ENCODE measurements at regions not wholly inside any gene's neighbourhood (a gene's known extent, or its start where the extent isn't known, plus 50 kb on each side); places are given as distances from the start of the nearest gene placed in this dataset.

DNA sequence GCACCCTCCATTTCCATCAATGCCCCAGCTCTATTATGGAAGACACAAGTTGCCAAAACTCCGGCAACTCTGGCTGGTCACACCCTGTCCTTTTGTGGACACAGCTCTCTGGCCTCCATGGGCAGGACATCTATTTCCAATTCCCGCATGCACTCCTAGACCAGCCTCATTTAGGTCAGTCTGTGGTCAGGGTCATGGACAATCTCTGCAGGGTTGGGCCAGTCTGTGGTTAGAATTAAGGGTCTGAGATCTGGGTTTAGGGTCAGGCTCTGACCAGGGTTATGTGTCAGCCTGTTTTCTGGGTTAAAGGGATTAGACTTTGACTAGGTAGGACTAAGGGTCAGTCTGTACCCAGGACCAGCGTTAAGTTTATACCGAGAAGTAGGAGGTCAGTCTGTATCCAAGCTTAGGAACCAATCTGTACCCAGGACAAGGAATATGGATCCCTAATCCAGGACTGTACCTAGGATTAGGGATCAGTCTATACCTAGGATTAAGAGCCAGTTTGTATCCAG is 82.4 kb downstream of the VEGFA start:
- Histone ChIP-seq H3K4me1 (ENCODE audit: control insufficient read depth in 1 of 2, insufficient read depth in 2 of 2, low read length in 2 of 2) (no peaks in the 10 kb centered on the region), H3K36me3 (replicated peaks in 1 of 2; ENCODE audit: control insufficient read depth in 1 of 2, insufficient read depth in 2 of 2, low read length in 2 of 2) (no peaks in the 10 kb centered on the region), H4K20me1 (ENCODE audit: insufficient read depth, low read length) (no peaks in the 10 kb centered on the region), H3K9ac (ENCODE audit: insufficient read depth, low read length, poor library complexity, severe bottlenecking) (no peak overlapping the region), H3K79me2 (ENCODE audit: insufficient read depth, low read length) (no peaks in the 10 kb centered on the region), H3K27me3 (ENCODE audit: control insufficient read depth in 2 of 2, insufficient read depth in 2 of 2, low read length in 2 of 2) (no peaks in the 10 kb centered on the region), H2AFZ (ENCODE audit: insufficient read depth, low read depth, low read length, poor library complexity, severe bottlenecking) (no peak overlapping the region), H3K4me2 (replicated peaks; ENCODE audit: extremely low read depth, low read length, poor library complexity, severe bottlenecking) (no peak overlapping the region), H3K4me3 (replicated peaks in 1 of 3; ENCODE audit: low read depth in 2 of 3, low read length in 3 of 3) (no peak overlapping the region), H3K27ac (ENCODE audit: low read depth in 1 of 2, low read length in 2 of 2) (no peak overlapping the region), H3K9me3 (replicated peaks in 1 of 2; ENCODE audit: control insufficient read depth in 1 of 2, insufficient read depth in 1 of 2, low read length in 2 of 2) (no peaks in the 10 kb centered on the region)
- Mint-ChIP-seq H3K9me3 (no peaks in the 10 kb centered on the region), H3K4me3 (no peak overlapping the region), H3K36me3 (no peaks in the 10 kb centered on the region), H3K27ac (no peak overlapping the region), H3K4me1 (peaks cover 8% of the 10 kb centered on the region), H3K27me3 (ENCODE audit: low read depth in 3 of 3) (peaks cover 3 to 4% (median 4%) of the 10 kb centered on the region in 3 donors)
- intact Hi-C loops (cut with micrococcal nuclease) = no loop called here
- WGBS (ENCODE audit: insufficient coverage) = 100% methylated on average over 4 of the region's 4 CpGs
- DNase-seq = no peak
- TF ChIP-seq, protein P1, sequence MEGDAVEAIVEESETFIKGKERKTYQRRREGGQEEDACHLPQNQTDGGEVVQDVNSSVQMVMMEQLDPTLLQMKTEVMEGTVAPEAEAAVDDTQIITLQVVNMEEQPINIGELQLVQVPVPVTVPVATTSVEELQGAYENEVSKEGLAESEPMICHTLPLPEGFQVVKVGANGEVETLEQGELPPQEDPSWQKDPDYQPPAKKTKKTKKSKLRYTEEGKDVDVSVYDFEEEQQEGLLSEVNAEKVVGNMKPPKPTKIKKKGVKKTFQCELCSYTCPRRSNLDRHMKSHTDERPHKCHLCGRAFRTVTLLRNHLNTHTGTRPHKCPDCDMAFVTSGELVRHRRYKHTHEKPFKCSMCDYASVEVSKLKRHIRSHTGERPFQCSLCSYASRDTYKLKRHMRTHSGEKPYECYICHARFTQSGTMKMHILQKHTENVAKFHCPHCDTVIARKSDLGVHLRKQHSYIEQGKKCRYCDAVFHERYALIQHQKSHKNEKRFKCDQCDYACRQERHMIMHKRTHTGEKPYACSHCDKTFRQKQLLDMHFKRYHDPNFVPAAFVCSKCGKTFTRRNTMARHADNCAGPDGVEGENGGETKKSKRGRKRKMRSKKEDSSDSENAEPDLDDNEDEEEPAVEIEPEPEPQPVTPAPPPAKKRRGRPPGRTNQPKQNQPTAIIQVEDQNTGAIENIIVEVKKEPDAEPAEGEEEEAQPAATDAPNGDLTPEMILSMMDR (IDR thresholded peaks at IDR 0.05) = no peak

DNA sequence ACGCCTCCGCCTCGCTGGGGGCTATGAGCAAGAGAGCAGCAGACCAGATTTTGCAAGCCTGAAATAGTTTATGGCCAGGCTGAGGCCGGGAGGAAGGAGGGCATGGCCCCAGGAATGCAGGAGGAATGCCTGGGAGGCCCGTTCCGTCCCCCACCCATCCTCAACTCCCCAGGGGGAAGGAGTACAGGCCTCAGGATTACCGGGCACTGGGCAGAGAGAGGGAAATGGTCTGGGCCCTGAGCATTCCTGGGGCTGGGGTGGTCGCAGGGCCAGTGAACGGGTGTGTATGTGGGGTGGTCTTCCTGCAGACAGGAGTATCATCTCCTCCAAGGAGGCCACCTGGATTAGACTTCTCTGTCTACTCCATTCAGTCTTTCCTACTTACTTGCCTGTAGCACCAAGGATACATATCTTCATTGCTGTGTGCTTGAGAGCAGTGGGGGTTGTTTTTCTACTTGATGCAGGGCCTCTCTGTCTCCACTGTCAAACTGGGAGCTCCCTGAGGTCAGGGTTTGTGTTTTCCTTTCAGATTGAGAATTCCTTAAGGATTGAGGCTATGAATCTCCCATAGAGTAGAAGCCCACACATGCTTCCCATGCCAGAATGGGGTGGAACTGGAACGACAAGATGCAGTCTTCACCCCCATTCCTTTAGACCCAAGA is 81.3 kb downstream of the VEGFA start:
- no peaks in the 10 kb centered on the region for H3K79me2 ChIP-seq (ENCODE audit: insufficient read depth, low read length)
- WGBS (ENCODE audit: insufficient coverage) = 95% methylated on average over 3 of the region's 10 CpGs
- H3K4me1 ChIP-seq (ENCODE audit: control insufficient read depth in 1 of 2, insufficient read depth in 2 of 2, low read length in 2 of 2) = no peaks in the 10 kb centered on the region
- no peaks in the 10 kb centered on the region for H3K27me3 ChIP-seq (ENCODE audit: control insufficient read depth in 2 of 2, insufficient read depth in 2 of 2, low read length in 2 of 2)
- H3K9ac ChIP-seq (ENCODE audit: insufficient read depth, low read length, poor library complexity, severe bottlenecking) = no peak overlapping the region
- H3K36me3 ChIP-seq (replicated peaks in 1 of 2; ENCODE audit: control insufficient read depth in 1 of 2, insufficient read depth in 2 of 2, low read length in 2 of 2) = no peaks in the 10 kb centered on the region
- Mint-ChIP-seq H3K36me3 (no peaks in the 10 kb centered on the region), H3K27me3 (ENCODE audit: low read depth in 3 of 3) (peaks cover 3 to 4% (median 4%) of the 10 kb centered on the region in 3 donors), H3K9me3 (no peaks in the 10 kb centered on the region), H3K4me3 (no peak overlapping the region), H3K4me1 (peaks cover 8% of the 10 kb centered on the region), H3K27ac (no peak overlapping the region)
- no peak overlapping the region for H3K4me3 ChIP-seq (replicated peaks in 1 of 3; ENCODE audit: low read depth in 2 of 3, low read length in 3 of 3)
- TF ChIP-seq, protein P1 (IDR thresholded peaks at IDR 0.05) = no peak
- H3K9me3 ChIP-seq (replicated peaks in 1 of 2; ENCODE audit: control insufficient read depth in 1 of 2, insufficient read depth in 1 of 2, low read length in 2 of 2) = no peaks in the 10 kb centered on the region
- H3K4me2 ChIP-seq (replicated peaks; ENCODE audit: extremely low read depth, low read length, poor library complexity, severe bottlenecking) = no peak overlapping the region
- no peaks in the 10 kb centered on the region for H4K20me1 ChIP-seq (ENCODE audit: insufficient read depth, low read length)
- no peak overlapping the region for H3K27ac ChIP-seq (ENCODE audit: low read depth in 1 of 2, low read length in 2 of 2)
- H2AFZ ChIP-seq (ENCODE audit: insufficient read depth, low read depth, low read length, poor library complexity, severe bottlenecking) = no peak overlapping the region
- DNase-seq = no peak
- intact Hi-C loops (cut with micrococcal nuclease) = no loop called here

All from CD14-positive monocyte (primary cell).